GM18873 (cell line): ENCODE measurements at regions not wholly inside any gene's neighbourhood (a gene's known extent, or its start where the extent isn't known, plus 50 kb on each side); places are given as distances from the start of the nearest gene placed in this dataset.
"Not testable (repeated sequence)": the region's sequence is repeated elsewhere in the genome, so short reads cannot be mapped to it uniquely, and the experiment has no call there.

Experiments
- ATAC-seq: cut with Tn5 transposase; IDR thresholded peaks from one replicate; pipeline ENCODE4 v1.9.1; 2021; ENCODE audit warnings: mild to moderate bottlenecking, moderate library complexity, moderate number of reproducible peaks; ENCODE audit not compliant: unreplicated experiment, low FRiP score

DNA sequence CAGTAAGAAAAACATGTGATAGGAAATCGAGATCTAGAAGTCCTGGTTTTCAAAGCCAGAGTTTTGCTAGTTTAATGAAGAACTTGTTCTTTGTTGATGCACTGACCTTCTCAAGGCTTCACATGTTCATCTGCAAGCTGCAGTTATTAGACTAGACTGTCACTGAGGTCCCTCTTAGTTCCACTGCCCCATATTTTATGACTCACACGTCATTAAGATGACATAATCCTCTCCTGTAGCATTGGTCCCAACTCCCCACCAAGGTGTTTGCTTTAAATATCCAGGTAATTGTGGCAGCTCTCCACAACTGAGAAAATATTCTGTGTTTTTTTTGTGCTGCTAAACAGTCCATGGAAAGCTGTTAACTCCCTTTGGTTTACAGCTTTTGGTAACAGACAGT, 149.7 kb downstream of the MREG start:
- ATAC-seq: no peak

DNA sequence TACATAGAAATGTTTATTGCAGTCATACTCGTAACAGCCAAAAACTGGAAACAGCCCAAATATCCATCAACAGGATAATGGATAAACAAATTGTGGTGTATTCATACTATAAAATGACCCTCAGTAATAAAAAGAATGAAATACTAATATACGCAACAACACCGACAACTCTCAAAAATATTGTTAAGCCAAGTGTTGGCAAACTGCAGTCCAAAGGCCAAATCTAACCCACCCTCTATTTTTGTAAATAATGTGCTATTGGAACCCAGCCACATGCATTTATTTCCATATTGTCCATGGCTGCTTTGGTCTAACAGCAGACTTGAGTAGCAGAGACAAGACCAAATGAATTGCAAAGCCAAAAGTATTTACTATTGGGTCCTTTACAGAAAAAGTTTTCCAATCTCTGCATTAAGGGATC, 151.0 kb downstream of the MREG start:
- no peak for ATAC-seq

- ATAC-seq: no peak
These were observed 151.6 kb downstream of the MREG start for GRCh38 chr2:215861607-215862350.

- ATAC-seq: no peak
These were observed 157.3 kb downstream of the MREG start for GRCh38 chr2:215856080-215856479.

- not testable (repeated sequence) for ATAC-seq
These were observed 158.0 kb downstream of the MREG start for GRCh38 chr2:215855308-215855707.

DNA sequence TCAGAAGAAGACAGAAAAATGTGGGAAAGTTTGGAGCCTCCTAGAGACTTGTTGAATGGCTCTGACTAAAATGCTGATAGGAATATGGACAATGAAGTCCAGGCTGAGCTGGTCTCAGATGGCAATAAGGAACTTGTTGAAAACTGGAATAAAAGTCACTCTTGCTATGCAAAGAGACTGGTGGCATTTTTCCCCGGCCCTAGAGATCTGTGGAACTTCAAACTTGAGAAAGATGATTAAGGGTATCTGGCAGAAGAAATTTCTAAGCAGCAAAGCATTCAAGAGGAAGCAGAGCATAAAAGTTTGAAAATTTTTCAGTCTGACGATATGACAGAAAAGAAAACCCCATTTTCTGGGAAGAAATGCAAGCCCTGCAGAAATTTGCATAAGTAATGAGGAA, 159.3 kb downstream of the MREG start:
- ATAC-seq: no peak

DNA sequence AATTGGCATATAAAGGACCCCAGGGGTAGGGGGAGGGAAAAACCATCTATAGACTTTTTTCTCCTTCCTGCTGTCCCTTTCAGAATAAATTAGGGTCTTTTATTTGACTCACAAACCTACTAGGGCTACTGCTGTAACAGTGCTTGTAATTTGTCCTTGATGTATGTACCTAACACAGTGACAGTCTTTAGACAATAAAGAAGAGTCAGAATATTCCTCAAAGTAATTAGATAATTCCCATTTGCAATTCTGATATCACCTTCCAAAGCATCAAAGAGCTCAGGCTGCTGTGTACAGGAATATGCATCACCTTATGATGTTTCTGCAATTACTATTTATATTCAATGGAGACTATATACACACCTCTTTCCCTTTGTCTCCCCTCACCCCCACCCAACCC, 161.7 kb downstream of the MREG start:
- ATAC-seq: no peak

GRCh38 chr2:215851082-215851481, 162.3 kb downstream of the MREG start:
- no peak for ATAC-seq

DNA sequence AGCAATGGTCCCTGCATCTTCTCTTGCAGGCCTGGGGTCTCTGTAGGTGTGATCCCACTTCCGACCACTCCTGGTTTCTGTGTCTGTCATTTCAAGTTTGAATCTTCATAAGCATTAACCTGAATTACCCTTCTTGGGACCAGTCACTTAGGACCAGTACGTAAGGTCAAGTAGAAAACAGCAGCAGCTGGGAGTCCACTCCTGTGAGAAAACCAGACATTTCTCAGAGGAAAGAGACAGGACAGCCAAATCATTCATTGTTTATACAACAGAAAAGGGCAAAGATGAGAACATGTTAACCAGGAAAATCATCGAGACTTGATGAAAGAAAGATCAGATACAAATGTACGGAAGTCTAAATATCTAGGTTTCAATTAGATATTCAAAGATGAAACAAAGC, 163.0 kb downstream of the MREG start:
- no peak for ATAC-seq

- no peak for ATAC-seq
These were observed 163.6 kb downstream of the MREG start for GRCh38 chr2:215849771-215850170.

- ATAC-seq: no peak
These were observed 164.7 kb downstream of the MREG start for GRCh38 chr2:215848698-215849097.

- no peak for ATAC-seq
These were observed 165.2 kb downstream of the MREG start for GRCh38 chr2:215848146-215848545.

- no peak for ATAC-seq
These were observed 165.6 kb downstream of the MREG start for GRCh38 chr2:215847718-215848117.

DNA sequence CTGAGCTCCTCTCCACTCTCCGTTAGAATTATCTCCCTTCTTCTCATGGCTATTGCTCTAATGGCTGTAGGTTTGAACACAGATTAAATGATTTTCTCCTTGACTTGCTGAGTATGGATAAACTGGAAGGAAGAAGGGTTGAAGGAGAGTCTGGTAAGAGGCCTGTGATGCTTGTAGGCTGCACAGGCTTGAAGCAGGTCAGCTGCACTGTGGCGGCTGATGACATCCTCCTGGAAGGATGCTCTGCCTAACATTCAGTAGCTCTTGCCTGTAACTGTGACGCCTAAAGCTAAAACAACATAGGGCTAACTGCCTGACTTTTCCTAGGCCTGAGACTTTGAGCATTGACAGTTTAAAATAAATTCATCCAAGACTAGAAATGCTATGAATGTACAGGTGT, 166.3 kb downstream of the MREG start:
- no peak for ATAC-seq

DNA sequence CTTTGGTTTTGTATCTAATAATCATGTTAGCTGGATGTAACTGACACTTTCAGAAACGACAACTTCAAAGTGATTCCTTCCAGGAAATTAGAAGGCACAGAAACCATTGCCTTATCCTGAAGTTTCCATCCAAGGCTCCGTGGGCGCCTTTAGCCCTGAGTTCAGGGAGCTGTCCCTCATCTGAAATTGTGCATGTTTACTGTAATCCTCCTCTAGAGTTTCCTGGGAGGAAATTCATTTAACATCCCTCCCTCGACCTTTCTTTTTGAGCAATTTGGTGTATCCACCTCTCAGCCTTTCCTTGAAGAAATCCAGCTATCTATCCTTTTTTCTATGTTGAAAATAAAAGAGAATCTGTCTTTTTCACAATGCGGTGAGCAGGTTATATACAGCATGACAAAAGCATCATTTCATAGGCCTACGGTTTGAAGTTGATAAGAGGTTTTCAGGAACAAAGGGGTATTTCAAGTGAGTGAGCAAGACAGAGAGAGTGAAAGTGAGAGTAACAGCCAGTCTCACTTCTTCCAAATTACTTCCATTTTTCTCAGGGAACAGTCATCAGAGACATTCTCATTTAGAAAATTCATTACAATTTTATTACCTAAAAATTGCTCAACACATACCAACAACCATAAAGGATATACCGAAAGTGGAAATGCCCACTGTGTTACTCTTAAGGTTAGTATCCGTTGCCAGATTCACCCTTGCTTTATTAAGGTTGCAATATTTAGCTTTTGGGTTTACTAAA, 167.3 kb downstream of the MREG start:
- ATAC-seq: no peak

DNA sequence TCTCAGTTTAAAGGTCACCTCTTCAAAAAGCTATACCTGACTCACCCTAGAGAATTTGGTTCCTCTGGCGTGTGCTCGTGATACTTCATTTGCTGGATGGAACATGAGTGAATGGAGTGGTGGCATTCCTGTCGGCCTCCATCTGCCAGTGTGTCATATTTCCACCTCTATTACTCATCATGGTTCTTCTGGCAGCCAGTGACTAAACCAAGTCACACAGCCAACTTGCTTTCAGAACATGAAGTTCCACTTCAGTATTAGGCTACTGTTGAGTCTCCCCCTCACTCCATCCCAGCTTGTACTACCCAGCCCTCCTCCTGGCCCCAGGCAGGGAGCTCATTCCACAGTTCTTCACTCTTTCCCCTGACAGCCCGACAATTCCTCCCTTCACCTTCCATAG, 169.8 kb downstream of the MREG start:
- no peak for ATAC-seq

GRCh38 chr2:215841175-215841816, 172.1 kb downstream of the MREG start:
- no peak for ATAC-seq

DNA sequence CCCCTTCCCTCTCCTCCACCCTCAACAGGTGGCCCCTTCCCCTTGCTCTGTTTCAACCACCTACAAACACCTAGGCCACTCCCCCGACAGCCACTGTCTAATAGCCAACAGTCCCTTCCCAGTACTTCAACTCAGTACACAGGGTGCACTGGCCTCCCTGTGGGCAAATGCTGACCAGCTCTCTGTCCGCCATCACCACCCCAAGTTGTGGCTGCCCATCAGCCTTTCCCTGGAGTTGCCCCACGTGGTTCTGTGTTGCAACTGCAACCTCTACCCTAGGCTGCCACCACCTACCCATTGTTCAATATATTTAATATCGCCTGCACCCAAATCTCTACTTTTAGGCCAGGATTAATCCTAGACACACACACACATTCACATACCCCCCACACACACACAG, 173.5 kb downstream of the MREG start:
- ATAC-seq: no peak

DNA sequence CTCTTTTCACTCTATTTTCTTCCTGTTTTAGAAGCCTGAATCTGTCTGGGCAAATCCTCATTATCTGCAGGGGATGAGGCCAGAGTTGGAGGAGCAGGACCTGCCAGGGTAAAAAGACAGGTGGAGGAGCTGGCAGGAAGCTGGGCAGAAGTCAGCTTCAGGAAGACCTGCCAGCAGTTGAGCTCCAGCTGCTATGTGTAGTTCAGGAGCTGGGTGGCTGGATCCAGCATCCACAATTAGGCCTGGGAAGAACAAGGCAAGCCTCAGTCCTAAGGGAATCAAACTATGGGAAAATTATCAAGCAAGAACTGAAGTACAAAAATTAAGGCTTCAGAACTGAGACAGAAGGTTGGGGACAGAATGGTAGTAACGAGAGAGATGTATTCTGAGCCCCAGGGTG, 174.0 kb downstream of the MREG start:
- no peak for ATAC-seq

GRCh38 chr2:215836881-215837280, 176.5 kb downstream of the MREG start:
- ATAC-seq: no peak

DNA sequence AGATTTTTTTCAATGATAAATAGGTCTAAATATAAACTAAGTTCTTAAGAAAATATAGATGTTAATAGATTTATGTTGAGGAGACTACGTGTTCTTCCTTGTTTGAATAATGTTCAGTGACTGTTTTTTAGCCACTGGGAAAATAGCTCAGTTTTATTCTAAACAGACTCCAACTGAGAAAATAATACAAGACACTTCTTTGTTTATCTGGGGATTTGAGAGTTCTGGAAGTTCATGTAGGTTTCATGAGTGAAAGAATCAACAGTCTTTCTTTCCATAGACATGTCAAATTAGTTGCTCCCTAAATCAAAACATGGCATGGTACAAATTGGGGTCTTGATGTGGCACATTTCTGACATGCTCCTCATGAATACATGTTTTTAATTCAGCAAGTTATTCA, 177.7 kb downstream of the MREG start:
- ATAC-seq: no peak

DNA sequence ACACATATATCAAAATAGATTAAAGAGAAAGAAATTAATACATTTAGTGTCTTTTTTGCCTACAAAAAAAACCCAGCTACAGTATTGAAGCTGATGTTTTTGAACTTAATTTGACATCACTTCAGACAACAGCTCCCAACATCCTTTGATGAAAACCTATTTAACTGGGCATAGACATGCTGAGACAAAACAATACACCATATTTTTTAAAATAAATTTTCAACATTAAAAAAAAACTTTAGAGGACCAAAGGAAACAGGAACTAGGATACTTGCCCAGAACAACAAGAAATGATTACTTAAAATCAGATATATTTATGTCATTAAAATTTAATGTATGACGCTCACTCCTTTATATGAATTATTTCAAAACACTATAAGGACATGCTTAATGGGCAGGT, 178.1 kb downstream of the MREG start:
- ATAC-seq: no peak
